Endothelial cell of umbilical vein (primary cell): ENCODE measurements at regions not wholly inside any gene's neighbourhood (a gene's known extent, or its start where the extent isn't known, plus 50 kb on each side); places are given as distances from the start of the nearest gene placed in this dataset.

ENCODE experiments used
- BruUV-seq: library from RNA; stranded (reverse); fragments of 400-500 nt; replicated peaks from 2 replicates; lab custom pipeline; 2021; lab: Mats Ljungman, UMichigan
- CTCF ChIA-PET: fragments of 300-600, 350-600 bp; sonication (Branson Sonifier 250); formaldehyde crosslinking; loops from one replicate; lab custom pipeline; 2021; ENCODE audit warnings: antibody characterized with exemption, inconsistent platforms; lab: Charles Lee
- POLR2A ChIA-PET: fragments of 300-600, 350-600 bp; sonication (Branson Sonifier 250); formaldehyde crosslinking; loops from one replicate; lab custom pipeline; 2021; ENCODE audit warnings: antibody characterized with exemption, inconsistent platforms; lab: Charles Lee
- DNase-seq: peaks from one replicate; pipeline ENCODE4 v3.0.0-alpha.2; 2011; ENCODE audit warnings: low read depth, low spot score
- FAIRE-seq: peaks from 2 replicates; lab custom pipeline; 2011; peaks lifted over from hg19 to GRCh38; lab: Jason Lieb, UNC
- H2AFZ ChIP-seq: 2 replicates; pipeline ENCODE4 v1.6.0; 2012; ENCODE audit warnings: low read depth, low read length, control low read depth, inconsistent platforms
- H3K27ac ChIP-seq: 2 replicates; pipeline ENCODE4 v1.5.1; 2011; ENCODE audit warnings: low read depth, mild to moderate bottlenecking, control low read depth, low read length, moderate library complexity; ENCODE audit not compliant: insufficient read depth
- H3K27me3 ChIP-seq, 2 experiments: 2 replicates each; pipeline versions ENCODE4 v1.6.0 to v1.6.1; 2011; ENCODE audit warnings: low read length in 2 of 2, mixed read lengths in 1 of 2; ENCODE audit not compliant: control insufficient read depth in 2 of 2, insufficient read depth in 2 of 2
- H3K36me3 ChIP-seq, 2 experiments: 2 replicates in 1 of 2; 3 replicates in 1 of 2; pipeline ENCODE4 v1.5.1; 2011; ENCODE audit warnings: low read length in 2 of 2, mild to moderate bottlenecking in 1 of 2, moderate library complexity in 1 of 2; ENCODE audit not compliant: control insufficient read depth in 2 of 2, insufficient read depth in 2 of 2; ENCODE audit errors: extremely low read depth in 1 of 2
- H3K4me1 ChIP-seq: 3 replicates; pipeline ENCODE4 v1.5.1; 2011; ENCODE audit warnings: mild to moderate bottlenecking, low read length; ENCODE audit not compliant: control insufficient read depth, insufficient read depth; ENCODE audit errors: extremely low read depth
- H3K4me2 ChIP-seq: 2 replicates; pipeline ENCODE4 v1.6.1; 2011; ENCODE audit warnings: low read length, control low read depth, mixed read lengths; ENCODE audit not compliant: insufficient read depth
- H3K4me3 ChIP-seq, 3 experiments: fragments of 200-600 bp in 1 of 3; sonication (generic), shearing (Covaris generic) in 1 of 3; replicated peaks in 1 of 3; 2 replicates each; pipeline ENCODE4 v1.5.1; 2011 to 2016; ENCODE audit warnings: control low read depth in 3 of 3, low read length in 3 of 3, mild to moderate bottlenecking in 2 of 3, inconsistent platforms in 1 of 3, low read depth in 1 of 3, moderate library complexity in 1 of 3; ENCODE audit not compliant: insufficient read depth in 1 of 3
- H3K79me2 ChIP-seq: 2 replicates; pipeline ENCODE4 v1.6.0; 2012; ENCODE audit warnings: low read length, inconsistent platforms; ENCODE audit not compliant: control insufficient read depth, insufficient read depth
- H3K9ac ChIP-seq: replicated peaks from 2 replicates; pipeline ENCODE3; 2011; ENCODE audit warnings: low read length, control low read depth; ENCODE audit not compliant: insufficient read depth; ENCODE audit errors: extremely low read depth
- H3K9me1 ChIP-seq: replicated peaks from 3 replicates; pipeline ENCODE4 v1.6.0; 2011; ENCODE audit warnings: mild to moderate bottlenecking, low read length; ENCODE audit not compliant: control insufficient read depth, insufficient read depth; ENCODE audit errors: extremely low read depth
- H3K9me3 ChIP-seq: replicated peaks from 2 replicates; pipeline ENCODE4 v1.5.1; 2012; ENCODE audit warnings: low read length, inconsistent platforms; ENCODE audit not compliant: control insufficient read depth, insufficient read depth
- H4K20me1 ChIP-seq: replicated peaks from 2 replicates; pipeline ENCODE3; 2011; ENCODE audit warnings: mild to moderate bottlenecking, low read length; ENCODE audit not compliant: control insufficient read depth, insufficient read depth; ENCODE audit errors: extremely low read depth
- CTCF ChIP-seq, 2 donors: IDR thresholded peaks; 1 replicate in 1 of 2; 2 replicates in 1 of 2; pipeline ENCODE4 v1.5.1; 2011; ENCODE audit warnings: low read length in 2 of 2, mild to moderate bottlenecking in 2 of 2, moderate library complexity in 2 of 2, control low read depth in 1 of 2, inconsistent platforms in 1 of 2, low read depth in 1 of 2; ENCODE audit not compliant: insufficient read depth in 1 of 2; ENCODE audit errors: extremely low read depth in 1 of 2
- EZH2 ChIP-seq: IDR thresholded peaks from 2 replicates; pipeline ENCODE4 v1.6.1; 2012; ENCODE audit warnings: borderline replicate concordance, low read depth, mild to moderate bottlenecking, moderate library complexity, low read length, inconsistent platforms; ENCODE audit not compliant: severe bottlenecking
- FOS ChIP-seq: IDR thresholded peaks from 2 replicates; pipeline ENCODE4 v1.6.1; 2011; ENCODE audit warnings: mild to moderate bottlenecking, low read length, moderate library complexity, borderline replicate concordance; ENCODE audit not compliant: insufficient read depth
- GATA2 ChIP-seq: IDR thresholded peaks from 2 replicates; pipeline ENCODE4 v1.7.0; 2011; ENCODE audit warnings: low read depth, mild to moderate bottlenecking, moderate library complexity, mixed read lengths, low read length; ENCODE audit not compliant: insufficient read length, insufficient read depth
- JUN ChIP-seq: IDR thresholded peaks from 2 replicates; pipeline ENCODE4 v1.6.1; 2011; ENCODE audit warnings: borderline replicate concordance, low read depth; ENCODE audit not compliant: insufficient read length, insufficient read depth
- POLR2AphosphoS5 ChIP-seq: IDR thresholded peaks from 2 replicates; pipeline ENCODE4 v1.6.1; 2012; ENCODE audit warnings: low read depth, mild to moderate bottlenecking, control low read depth, low read length, moderate library complexity; ENCODE audit not compliant: insufficient read depth
- dilution Hi-C: fragments of 300-500 bp; cut with MboI; formaldehyde crosslinking; loops from one replicate; pipeline ENCODE4 v1.15.0; 2019; ENCODE audit warnings: low sequenced_read_pairs; ENCODE audit not compliant: extremely low pct_ligation_motif_present
- intact Hi-C: fragments of 100-400 bp; cut with micrococcal nuclease; formaldehyde crosslinking; loops from one replicate; pipeline ENCODE4 v1.10.0; 2022

GRCh38 chr21:32206631-32207405 is 72.0 kb downstream of the MIS18A start:
- Histone ChIP-seq H3K4me2 (peak overlapping the region; percentile 22), H3K9me3 (no peaks in the 10 kb centered on the region), H3K9me1 (no peaks in the 10 kb centered on the region), H3K4me3 (no peak overlapping the region), H3K4me1 (peaks cover 13% of the 10 kb centered on the region), H4K20me1 (no peaks in the 10 kb centered on the region), H3K79me2 (no peaks in the 10 kb centered on the region), H3K36me3 (no peaks in the 10 kb centered on the region), H2AFZ (no peak overlapping the region), H3K27me3 (no peaks in the 10 kb centered on the region), H3K9ac (no peak overlapping the region), H3K27ac (no peak overlapping the region)
- dilution Hi-C loops: no loop called here
- BruUV-seq: no TSS peak
- DNase-seq (peak; percentile 27), FAIRE-seq (peak; percentile 59)
- no peak for TF ChIP-seq CTCF (IDR thresholded peaks at IDR 0.05; ENCODE audit: extremely low read depth in 1 of 2, insufficient read depth in 1 of 2, low read depth in 1 of 2, low read length in 2 of 2)
- peak; percentile 5 for TF ChIP-seq GATA2
- POLR2A ChIA-PET: no interaction called here
- intact Hi-C loops: no loop called here
- CTCF ChIA-PET: interaction anchor here (1.0 to 1.5 kb wide), 2 partner anchors 10 to 51 kb away, joined by 4 to 5 read pairs; no protein-coding TSS in a partner anchor

DNA sequence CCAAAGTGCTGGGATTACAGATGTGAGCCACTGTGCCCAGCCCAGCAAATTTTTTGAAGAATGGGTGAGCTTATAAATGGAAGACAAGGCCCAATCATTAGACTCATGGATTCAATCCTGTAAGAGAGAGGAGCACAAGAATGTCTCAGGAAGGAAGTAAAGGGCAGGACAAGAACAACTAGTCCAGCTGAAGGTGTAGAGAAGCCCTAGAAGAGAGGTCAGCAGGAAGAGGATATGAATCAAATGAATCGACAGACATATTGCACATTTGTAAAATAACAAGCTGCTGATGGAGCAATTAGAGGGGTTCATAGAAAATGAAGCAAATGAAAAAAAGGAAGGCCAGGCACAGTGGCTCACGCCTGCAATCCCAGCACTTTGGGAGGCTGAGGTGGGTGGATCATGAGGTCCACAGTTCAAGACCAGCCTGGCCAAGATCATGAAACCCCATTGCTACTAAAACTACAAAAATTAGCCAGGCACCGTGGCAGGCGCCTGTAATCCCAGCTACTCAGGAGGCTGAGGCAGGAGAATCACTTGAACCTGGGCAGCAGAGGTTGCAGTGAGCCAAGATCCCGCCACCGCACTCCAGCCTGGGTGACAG is 74.9 kb downstream of the MIS18A start:
- peaks cover 13% of the 10 kb centered on the region for H3K4me1 ChIP-seq
- peak; percentile 87 for FAIRE-seq
- H3K9ac ChIP-seq: no peak overlapping the region
- no peaks in the 10 kb centered on the region for H3K27me3 ChIP-seq
- H3K9me3 ChIP-seq: no peaks in the 10 kb centered on the region
- H3K4me3 ChIP-seq: no peak overlapping the region
- H2AFZ ChIP-seq: peak overlapping the region; percentile 9
- dilution Hi-C loops: no loop called here
- no peaks in the 10 kb centered on the region for H4K20me1 ChIP-seq
- ChIA-PET CTCF (interaction anchor here (1.1 to 2.8 kb wide), 4 partner anchors 9 to 338 kb away, joined by 3 to 12 read pairs (median 3); no protein-coding TSS in a partner anchor), POLR2A (interaction anchor here (0.7 kb wide), 1 partner anchor 806 kb away, joined by 4 read pairs; no protein-coding TSS in a partner anchor)
- intact Hi-C loops: loop anchor here (2.0 kb wide), 1 partner anchor 29 kb away; no protein-coding TSS in a partner anchor
- peak overlapping the region; percentile 34 for H3K27ac ChIP-seq
- H3K36me3 ChIP-seq: no peaks in the 10 kb centered on the region
- TF ChIP-seq EZH2 (no peak), POLR2AphosphoS5 (peak; percentile 64), JUN (peak; percentile 52), FOS (peak; percentile 82)
- BruUV-seq: no TSS peak
- no peaks in the 10 kb centered on the region for H3K9me1 ChIP-seq
- H3K4me2 ChIP-seq: no peak overlapping the region
- no peaks in the 10 kb centered on the region for H3K79me2 ChIP-seq
- peak; percentile 53 for DNase-seq
